OCI-LY7 (cell line): ENCODE measurements at regions not wholly inside any gene's neighbourhood (a gene's known extent, or its start where the extent isn't known, plus 50 kb on each side); places are given as distances from the start of the nearest gene placed in this dataset.

Source experiments
- BruUV-seq: library from RNA; stranded (reverse); fragments of 400-500 nt; replicated peaks from 2 replicates; lab custom pipeline; 2021; lab: Mats Ljungman, UMichigan
- CTCF ChIA-PET: fragments of 300-600 bp; sonication (Branson Sonifier 250); formaldehyde crosslinking; loops from one replicate; lab custom pipeline; 2022; ENCODE audit warnings: antibody characterized with exemption; ENCODE audit not compliant: unreplicated experiment; lab: Charles Lee
- POLR2A ChIA-PET: fragments of 300-600 bp; sonication (Branson Sonifier 250); formaldehyde crosslinking; loops from one replicate; lab custom pipeline; 2022; ENCODE audit warnings: antibody characterized with exemption; lab: Charles Lee
- DNase-seq: peaks from one replicate; pipeline ENCODE4 v3.0.0-alpha.2; 2015; ENCODE audit warnings: low spot score
- H2AFZ ChIP-seq: fragments of 200-600 bp; sonication (generic), shearing (Covaris generic); 2 replicates; pipeline ENCODE4 v1.6.1; 2014; ENCODE audit warnings: mild to moderate bottlenecking, antibody characterized with exemption, low read length, moderate library complexity
- H3K27ac ChIP-seq: fragments of 200-600 bp; sonication (generic); 2 replicates; pipeline ENCODE4 v1.5.1; 2014; ENCODE audit warnings: mixed run types, low read depth, mild to moderate bottlenecking, moderate library complexity, low read length, inconsistent platforms; ENCODE audit not compliant: poor library complexity, severe bottlenecking
- H3K36me3 ChIP-seq: fragments of 200-600 bp; sonication (generic); 2 replicates; pipeline ENCODE4 v1.6.1; 2014; ENCODE audit warnings: mild to moderate bottlenecking, antibody characterized with exemption, low read length, moderate library complexity, mixed read lengths; ENCODE audit not compliant: insufficient read depth
- H3K4me1 ChIP-seq: fragments of 200-600 bp; sonication (generic); 2 replicates; pipeline ENCODE4 v1.5.1; 2014; ENCODE audit warnings: mild to moderate bottlenecking, low read length; ENCODE audit not compliant: insufficient read depth, poor library complexity, severe bottlenecking
- H3K4me2 ChIP-seq: fragments of 200-600 bp; sonication (generic); 2 replicates; pipeline ENCODE4 v1.6.1; 2014; ENCODE audit warnings: mild to moderate bottlenecking, low read length
- H3K4me3 ChIP-seq: fragments of 200-600 bp; sonication (generic); 2 replicates; pipeline ENCODE4 v1.5.1; 2014; ENCODE audit warnings: mild to moderate bottlenecking, low read depth, low read length; ENCODE audit not compliant: poor library complexity, severe bottlenecking
- H3K79me2 ChIP-seq: fragments of 200-600 bp; sonication (generic); 2 replicates; pipeline ENCODE4 v1.6.1; 2016; ENCODE audit warnings: low read depth, mild to moderate bottlenecking, low read length, moderate library complexity, mixed read lengths; ENCODE audit not compliant: insufficient read depth
- H3K9me2 ChIP-seq: fragments of 200-600 bp; sonication (generic); 2 replicates; pipeline ENCODE4 v1.6.1; 2016; ENCODE audit warnings: mild to moderate bottlenecking, low read length, mixed read lengths; ENCODE audit not compliant: insufficient read depth
- H3K9me3 ChIP-seq: fragments of 200-600 bp; sonication (generic); 2 replicates; pipeline ENCODE4 v1.6.1; 2014; ENCODE audit warnings: mild to moderate bottlenecking, mixed run types, low read length, mixed read lengths
- H4K20me1 ChIP-seq: fragments of 200-600 bp; sonication (generic); 2 replicates; pipeline ENCODE4 v1.6.1; 2014; ENCODE audit warnings: mild to moderate bottlenecking, antibody characterized with exemption, low read length, moderate library complexity, mixed read lengths; ENCODE audit not compliant: insufficient read depth
- EZH2phosphoT487 ChIP-seq: fragments of 200-600 bp; sonication (generic); IDR thresholded peaks from 2 replicates; pipeline ENCODE4 v1.6.1; 2018; ENCODE audit warnings: low read depth, borderline replicate concordance, mild to moderate bottlenecking, mixed run types, antibody characterized with exemption, low read length, moderate library complexity, mixed read lengths
- intact Hi-C: fragments of 100-400 bp; cut with micrococcal nuclease; formaldehyde crosslinking; loops from one replicate; pipeline ENCODE4 v1.10.0; 2022; ENCODE audit not compliant: unreplicated experiment
- TF ChIP-seq, protein P1 (sequence below): fragments of 200-600 bp; sonication (generic); conservative IDR thresholded peaks from 2 replicates; pipeline ENCODE4 v1.5.1; 2014; ENCODE audit warnings: mild to moderate bottlenecking, antibody characterized with exemption, low read length, moderate library complexity, mixed read lengths

DNA sequence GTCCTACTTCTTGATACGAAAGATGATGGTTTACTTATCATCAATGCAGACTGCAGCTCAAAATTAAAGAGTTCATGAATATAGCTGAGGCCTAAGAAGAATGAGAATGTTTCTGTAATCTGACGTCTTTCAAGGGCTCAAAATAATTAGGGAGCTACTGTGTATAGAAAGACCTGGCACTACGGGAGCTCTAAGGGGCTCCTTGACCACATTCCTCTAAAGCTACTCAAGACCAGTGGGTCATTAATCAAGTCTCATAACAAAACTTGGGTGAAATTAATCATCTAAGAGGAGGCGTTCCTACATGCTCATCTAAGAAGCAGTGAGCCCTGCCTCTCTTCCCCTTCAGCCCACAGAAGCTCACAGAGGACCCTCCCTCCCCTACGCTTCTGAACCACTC is 863.8 kb upstream of the AUTS2 start:
- no peaks in the 10 kb centered on the region for H3K4me1 ChIP-seq
- H3K4me3 ChIP-seq = no peak overlapping the region
- no peaks in the 10 kb centered on the region for H4K20me1 ChIP-seq
- no peak overlapping the region for H2AFZ ChIP-seq
- ChIA-PET POLR2A (interaction anchor here (0.6 kb wide), 1 partner anchor 263 kb away, joined by 4 read pairs; no protein-coding TSS in a partner anchor), CTCF (no interaction called here)
- no peaks in the 10 kb centered on the region for H3K79me2 ChIP-seq
- no peaks in the 10 kb centered on the region for H3K9me2 ChIP-seq
- DNase-seq = no peak
- TF ChIP-seq, protein P1, sequence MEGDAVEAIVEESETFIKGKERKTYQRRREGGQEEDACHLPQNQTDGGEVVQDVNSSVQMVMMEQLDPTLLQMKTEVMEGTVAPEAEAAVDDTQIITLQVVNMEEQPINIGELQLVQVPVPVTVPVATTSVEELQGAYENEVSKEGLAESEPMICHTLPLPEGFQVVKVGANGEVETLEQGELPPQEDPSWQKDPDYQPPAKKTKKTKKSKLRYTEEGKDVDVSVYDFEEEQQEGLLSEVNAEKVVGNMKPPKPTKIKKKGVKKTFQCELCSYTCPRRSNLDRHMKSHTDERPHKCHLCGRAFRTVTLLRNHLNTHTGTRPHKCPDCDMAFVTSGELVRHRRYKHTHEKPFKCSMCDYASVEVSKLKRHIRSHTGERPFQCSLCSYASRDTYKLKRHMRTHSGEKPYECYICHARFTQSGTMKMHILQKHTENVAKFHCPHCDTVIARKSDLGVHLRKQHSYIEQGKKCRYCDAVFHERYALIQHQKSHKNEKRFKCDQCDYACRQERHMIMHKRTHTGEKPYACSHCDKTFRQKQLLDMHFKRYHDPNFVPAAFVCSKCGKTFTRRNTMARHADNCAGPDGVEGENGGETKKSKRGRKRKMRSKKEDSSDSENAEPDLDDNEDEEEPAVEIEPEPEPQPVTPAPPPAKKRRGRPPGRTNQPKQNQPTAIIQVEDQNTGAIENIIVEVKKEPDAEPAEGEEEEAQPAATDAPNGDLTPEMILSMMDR = no peak
- no peak for TF ChIP-seq EZH2phosphoT487
- intact Hi-C loops = no loop called here
- H3K27ac ChIP-seq = no peak overlapping the region
- BruUV-seq = no TSS peak
- no peaks in the 10 kb centered on the region for H3K36me3 ChIP-seq
- H3K9me3 ChIP-seq = no peaks in the 10 kb centered on the region
- H3K4me2 ChIP-seq = no peak overlapping the region

DNA sequence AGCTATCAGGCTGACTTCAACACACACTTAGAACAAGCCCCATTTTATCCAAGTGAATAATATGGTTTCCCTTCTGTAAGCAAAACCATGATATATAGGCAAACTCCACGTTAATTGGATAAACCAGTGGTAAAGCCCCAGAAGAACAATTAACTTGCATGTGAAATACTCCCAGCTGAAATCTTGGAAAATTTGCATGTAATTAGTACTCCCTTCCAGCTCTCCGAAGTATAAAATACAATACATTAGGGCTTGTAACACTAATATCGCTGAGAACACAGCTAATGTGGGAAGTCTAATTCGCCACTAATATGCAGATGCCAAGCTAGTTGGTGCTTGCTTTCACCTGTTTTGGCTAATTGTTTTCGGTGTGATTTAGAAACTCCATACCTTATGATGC is 859.0 kb upstream of the AUTS2 start:
- POLR2A ChIA-PET = no interaction called here
- CTCF ChIA-PET = no interaction called here
- Histone ChIP-seq H3K9me3 (no peaks in the 10 kb centered on the region), H3K9me2 (no peaks in the 10 kb centered on the region), H3K4me3 (no peak overlapping the region), H3K79me2 (no peaks in the 10 kb centered on the region), H2AFZ (no peak overlapping the region), H3K27ac (no peak overlapping the region), H3K4me2 (no peak overlapping the region), H4K20me1 (no peaks in the 10 kb centered on the region), H3K36me3 (no peaks in the 10 kb centered on the region), H3K4me1 (no peaks in the 10 kb centered on the region)
- TF ChIP-seq EZH2phosphoT487 = no peak
- TF ChIP-seq, protein P1 = no peak
- BruUV-seq = no TSS peak
- intact Hi-C loops = no loop called here
- no peak for DNase-seq

DNA sequence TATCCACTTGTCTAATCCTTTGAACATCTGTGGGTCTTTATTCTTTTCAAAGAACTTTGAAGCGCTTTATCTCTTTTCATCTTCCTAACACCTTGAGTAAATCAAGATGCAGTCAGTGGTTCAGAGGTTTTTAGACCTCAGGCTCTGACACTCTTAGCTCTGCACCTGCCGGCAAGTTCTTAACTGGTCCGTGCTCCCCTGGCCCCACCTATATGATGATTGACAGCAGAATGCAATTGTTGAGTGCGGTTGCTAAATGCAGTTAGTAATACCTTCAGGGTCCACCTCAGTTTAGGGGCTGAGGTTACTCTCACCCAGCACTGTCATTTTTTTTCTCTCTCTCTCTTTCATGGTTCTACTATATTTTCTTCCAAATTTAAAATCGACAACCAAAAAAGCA is 854.2 kb upstream of the AUTS2 start:
- DNase-seq = no peak
- H3K4me1 ChIP-seq = no peaks in the 10 kb centered on the region
- no peaks in the 10 kb centered on the region for H3K36me3 ChIP-seq
- intact Hi-C loops = no loop called here
- no peaks in the 10 kb centered on the region for H3K9me2 ChIP-seq
- no TSS peak for BruUV-seq
- no peaks in the 10 kb centered on the region for H4K20me1 ChIP-seq
- H2AFZ ChIP-seq = no peak overlapping the region
- CTCF ChIA-PET = no interaction called here
- H3K9me3 ChIP-seq = no peaks in the 10 kb centered on the region
- TF ChIP-seq EZH2phosphoT487 = no peak
- POLR2A ChIA-PET = interaction anchor here (0.6 kb wide), 1 partner anchor 1155 kb away, joined by 3 read pairs; no protein-coding TSS in a partner anchor
- H3K79me2 ChIP-seq = no peaks in the 10 kb centered on the region
- H3K27ac ChIP-seq = no peak overlapping the region
- no peak overlapping the region for H3K4me2 ChIP-seq
- no peak overlapping the region for H3K4me3 ChIP-seq
